ENCODE measurements at regions not wholly inside any gene's neighbourhood (a gene's known extent, or its start where the extent isn't known, plus 50 kb on each side); places are given as distances from the start of the nearest gene placed in this dataset.

GRCh38 chr4:182126096-182126495 is 117.1 kb upstream of the TENM3 start:
- Mint-ChIP-seq H3K4me1 (ENCODE audit: low read depth) (peaks cover 2% of the 10 kb centered on the region), H3K9me3 (ENCODE audit: low read depth) (peaks cover 22% of the 10 kb centered on the region), H3K27me3 (peaks cover 7% of the 10 kb centered on the region), H3K4me3 (ENCODE audit: low read depth) (no peak overlapping the region), H3K36me3 (ENCODE audit: insufficient read depth) (peaks cover 2% of the 10 kb centered on the region), H3K27ac (no peak overlapping the region)
- DNase-seq (ENCODE audit: low spot score, unreplicated experiment), result no peak
- no peak for TF ChIP-seq CTCF (IDR thresholded peaks at IDR 0.05; ENCODE audit: unreplicated experiment)

- H3K9me3 Mint-ChIP-seq (ENCODE audit: low read depth), result peaks cover 22% of the 10 kb centered on the region
Measured at GRCh38 chr4:182126603-182127002, 116.6 kb upstream of the TENM3 start.

GRCh38 chr4:182133033-182133432 is 110.2 kb upstream of the TENM3 start:
- H3K4me1 Mint-ChIP-seq (ENCODE audit: low read depth), result peaks cover 15% of the 10 kb centered on the region
- H3K9me3 Mint-ChIP-seq (ENCODE audit: low read depth), result no peaks in the 10 kb centered on the region
- no peaks in the 10 kb centered on the region for H3K36me3 Mint-ChIP-seq (ENCODE audit: insufficient read depth)
- H3K27me3 Mint-ChIP-seq, result peaks cover 35% of the 10 kb centered on the region
- H3K4me3 Mint-ChIP-seq (ENCODE audit: low read depth), result no peak overlapping the region
- DNase-seq (ENCODE audit: low spot score, unreplicated experiment), result no peak
- no peak for TF ChIP-seq CTCF (IDR thresholded peaks at IDR 0.05; ENCODE audit: unreplicated experiment)
- H3K27ac Mint-ChIP-seq, result no peak overlapping the region

More at GRCh38 chr4:182126603-182127002, 116.6 kb upstream of the TENM3 start:
- DNase-seq (ENCODE audit: low spot score, unreplicated experiment), result no peak
- no peak for TF ChIP-seq CTCF (IDR thresholded peaks at IDR 0.05; ENCODE audit: unreplicated experiment)
- Mint-ChIP-seq H3K27ac (no peak overlapping the region), H3K4me3 (ENCODE audit: low read depth) (no peak overlapping the region), H3K4me1 (ENCODE audit: low read depth) (peaks cover 6% of the 10 kb centered on the region), H3K27me3 (peaks cover 7% of the 10 kb centered on the region), H3K36me3 (ENCODE audit: insufficient read depth) (peaks cover 2% of the 10 kb centered on the region)

GRCh38 chr4:182134261-182134660 is 108.9 kb upstream of the TENM3 start:
- Mint-ChIP-seq H3K4me1 (ENCODE audit: low read depth) (peaks cover 15% of the 10 kb centered on the region), H3K9me3 (ENCODE audit: low read depth) (no peaks in the 10 kb centered on the region), H3K27me3 (peaks cover 45% of the 10 kb centered on the region), H3K27ac (no peak overlapping the region), H3K4me3 (ENCODE audit: low read depth) (no peak overlapping the region), H3K36me3 (ENCODE audit: insufficient read depth) (no peaks in the 10 kb centered on the region)
- no peak for TF ChIP-seq CTCF (IDR thresholded peaks at IDR 0.05; ENCODE audit: unreplicated experiment)
- no peak for DNase-seq (ENCODE audit: low spot score, unreplicated experiment)

GRCh38 chr4:182136201-182136600 is 107.0 kb upstream of the TENM3 start:
- Mint-ChIP-seq H3K4me1 (ENCODE audit: low read depth) (peaks cover 13% of the 10 kb centered on the region), H3K36me3 (ENCODE audit: insufficient read depth) (no peaks in the 10 kb centered on the region), H3K27ac (no peak overlapping the region), H3K27me3 (peaks cover 63% of the 10 kb centered on the region), H3K4me3 (ENCODE audit: low read depth) (no peak overlapping the region), H3K9me3 (ENCODE audit: low read depth) (no peaks in the 10 kb centered on the region)
- no peak for DNase-seq (ENCODE audit: low spot score, unreplicated experiment)
- TF ChIP-seq CTCF (IDR thresholded peaks at IDR 0.05; ENCODE audit: unreplicated experiment), result no peak
